ENCODE measurements at regions not wholly inside any gene's neighbourhood (a gene's known extent, or its start where the extent isn't known, plus 50 kb on each side); places are given as distances from the start of the nearest gene placed in this dataset.

DNA sequence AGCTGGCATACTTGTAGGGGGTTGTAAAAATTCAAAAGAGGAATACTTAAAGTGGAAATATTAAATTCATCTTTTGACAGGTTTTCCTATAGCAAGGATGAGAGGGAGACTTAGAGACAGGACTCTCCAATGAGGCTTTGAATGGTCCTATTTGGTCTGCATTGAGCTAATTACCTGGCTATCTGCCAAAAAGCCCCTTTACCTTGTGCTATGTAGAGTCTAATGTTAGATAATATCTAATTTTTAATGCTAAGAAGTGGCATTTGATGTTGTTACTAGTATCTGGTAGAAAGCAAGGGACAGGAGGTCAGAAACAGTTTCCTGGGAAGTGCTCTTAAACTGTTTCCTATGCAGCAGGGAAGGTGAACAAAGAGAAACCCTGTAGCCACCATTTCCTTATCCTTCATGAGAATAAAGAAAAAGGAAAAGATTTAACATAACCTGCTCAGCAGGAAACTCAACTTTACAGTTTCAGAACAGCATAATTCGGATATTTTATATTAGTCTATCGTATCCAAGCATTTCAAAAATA is 550.0 kb downstream of the SOX5 start:
- TF ChIP-seq, protein P1, sequence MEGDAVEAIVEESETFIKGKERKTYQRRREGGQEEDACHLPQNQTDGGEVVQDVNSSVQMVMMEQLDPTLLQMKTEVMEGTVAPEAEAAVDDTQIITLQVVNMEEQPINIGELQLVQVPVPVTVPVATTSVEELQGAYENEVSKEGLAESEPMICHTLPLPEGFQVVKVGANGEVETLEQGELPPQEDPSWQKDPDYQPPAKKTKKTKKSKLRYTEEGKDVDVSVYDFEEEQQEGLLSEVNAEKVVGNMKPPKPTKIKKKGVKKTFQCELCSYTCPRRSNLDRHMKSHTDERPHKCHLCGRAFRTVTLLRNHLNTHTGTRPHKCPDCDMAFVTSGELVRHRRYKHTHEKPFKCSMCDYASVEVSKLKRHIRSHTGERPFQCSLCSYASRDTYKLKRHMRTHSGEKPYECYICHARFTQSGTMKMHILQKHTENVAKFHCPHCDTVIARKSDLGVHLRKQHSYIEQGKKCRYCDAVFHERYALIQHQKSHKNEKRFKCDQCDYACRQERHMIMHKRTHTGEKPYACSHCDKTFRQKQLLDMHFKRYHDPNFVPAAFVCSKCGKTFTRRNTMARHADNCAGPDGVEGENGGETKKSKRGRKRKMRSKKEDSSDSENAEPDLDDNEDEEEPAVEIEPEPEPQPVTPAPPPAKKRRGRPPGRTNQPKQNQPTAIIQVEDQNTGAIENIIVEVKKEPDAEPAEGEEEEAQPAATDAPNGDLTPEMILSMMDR (IDR thresholded peaks at IDR 0.05): no peak
- TF ChIP-seq POLR2A (IDR thresholded peaks at IDR 0.05): no peak

Measured in testis (tissue), 2 donors.